GM21576 (cell line): ENCODE measurements at regions not wholly inside any gene's neighbourhood (a gene's known extent, or its start where the extent isn't known, plus 50 kb on each side); places are given as distances from the start of the nearest gene placed in this dataset.
"Not testable (repeated sequence)": the region's sequence is repeated elsewhere in the genome, so short reads cannot be mapped to it uniquely, and the experiment has no call there.

Experiments used
- ATAC-seq: cut with Tn5 transposase; IDR thresholded peaks from one replicate; pipeline ENCODE4 v1.9.1; 2021; ENCODE audit warnings: mild to moderate bottlenecking, moderate library complexity; ENCODE audit not compliant: unreplicated experiment

GRCh38 chr12:71300772-71301675, 138.6 kb upstream of the LGR5 start:
- ATAC-seq = no peak

DNA sequence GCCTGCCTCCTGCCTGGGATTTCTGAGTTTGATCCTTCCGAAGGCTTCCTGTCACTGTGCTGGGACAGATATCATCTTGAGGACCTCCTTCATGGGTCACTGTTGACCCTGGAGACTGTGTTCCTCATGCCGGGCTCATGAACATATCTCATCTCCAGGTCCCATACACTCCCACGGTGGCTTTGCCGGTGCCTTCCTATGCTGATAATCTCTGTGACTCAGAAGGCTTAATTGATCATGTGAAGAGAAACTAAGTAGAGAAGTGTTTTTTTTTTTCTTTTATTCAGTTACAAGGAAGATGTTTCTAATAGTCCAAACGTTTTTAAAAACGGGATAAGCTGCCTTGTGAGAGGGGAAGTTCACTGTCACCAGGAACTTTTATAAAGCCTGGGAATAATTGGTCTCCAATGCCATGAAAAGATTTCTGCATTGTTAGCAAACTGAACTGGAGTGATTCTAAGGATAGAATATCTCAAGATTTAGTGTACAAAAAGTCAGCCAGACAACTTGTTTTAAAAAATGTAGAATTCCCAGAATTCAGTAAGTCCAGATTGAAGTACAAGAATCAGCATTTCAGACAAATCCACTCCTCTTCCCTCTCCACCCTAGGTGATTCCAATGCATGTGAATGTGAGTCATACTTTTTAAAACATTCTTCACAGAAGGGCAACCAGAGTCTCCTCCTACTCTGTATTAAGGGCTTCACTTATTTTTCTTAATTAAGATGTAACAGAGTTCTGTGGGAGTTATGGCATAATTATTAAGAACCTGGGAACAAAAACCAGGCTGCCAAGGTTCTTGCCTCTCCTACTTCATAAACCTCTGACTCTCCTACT, 139.8 kb upstream of the LGR5 start:
- ATAC-seq = no peak

GRCh38 chr12:71297930-71298329, 140.1 kb upstream of the TSPAN8 start:
- ATAC-seq = no peak

GRCh38 chr12:71295953-71296352, 138.2 kb upstream of the TSPAN8 start:
- ATAC-seq = no peak

- ATAC-seq = no peak
Observed at GRCh38 chr12:71291746-71292145, 133.9 kb upstream of the TSPAN8 start.

- ATAC-seq = no peak
Observed at GRCh38 chr12:71283883-71284282, 126.1 kb upstream of the TSPAN8 start.

- no peak for ATAC-seq
Observed at GRCh38 chr12:71282925-71283324, 125.1 kb upstream of the TSPAN8 start.

- ATAC-seq = no peak
Observed at GRCh38 chr12:71282020-71282419, 124.2 kb upstream of the TSPAN8 start.

DNA sequence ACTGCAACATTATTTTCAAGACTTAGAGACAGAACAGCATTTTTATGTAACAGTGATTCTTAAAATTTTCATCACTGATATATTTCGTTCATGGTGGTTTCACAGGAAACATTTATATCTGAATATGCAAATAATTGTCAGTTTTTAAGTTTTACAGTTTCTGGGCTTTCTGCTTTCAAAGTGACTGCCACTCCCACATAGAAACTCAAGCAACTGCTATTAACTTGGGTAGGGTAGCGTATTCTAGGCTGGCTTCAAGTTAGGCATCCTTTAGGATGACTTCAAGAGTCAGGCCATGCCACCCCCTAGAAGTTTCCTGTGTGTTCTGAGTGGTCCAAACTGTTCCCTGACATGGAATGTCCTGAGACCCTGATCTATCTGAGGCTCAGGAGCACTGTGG, 123.6 kb upstream of the TSPAN8 start:
- no peak for ATAC-seq

DNA sequence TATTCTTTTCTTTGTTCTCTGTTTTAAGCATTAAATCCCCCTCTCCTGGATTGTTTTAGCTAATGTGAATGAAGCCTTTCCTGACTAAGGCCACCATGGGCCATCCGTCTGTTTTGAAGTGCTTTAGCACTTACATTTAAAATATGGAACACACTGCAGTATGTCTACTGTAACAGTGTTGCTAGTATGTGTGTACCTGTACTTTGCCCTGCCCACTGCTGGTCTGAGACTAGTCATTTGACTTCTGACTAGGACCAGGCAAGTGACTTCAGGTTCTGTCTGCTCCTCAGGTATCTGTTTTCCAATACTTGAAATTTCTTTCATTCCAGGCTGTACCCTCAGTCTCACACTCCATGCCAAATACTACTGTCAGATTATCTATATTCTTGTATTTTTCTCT, 120.1 kb upstream of the TSPAN8 start:
- ATAC-seq = no peak

- no peak for ATAC-seq
Observed at GRCh38 chr12:71276541-71276940, 118.7 kb upstream of the TSPAN8 start.

DNA sequence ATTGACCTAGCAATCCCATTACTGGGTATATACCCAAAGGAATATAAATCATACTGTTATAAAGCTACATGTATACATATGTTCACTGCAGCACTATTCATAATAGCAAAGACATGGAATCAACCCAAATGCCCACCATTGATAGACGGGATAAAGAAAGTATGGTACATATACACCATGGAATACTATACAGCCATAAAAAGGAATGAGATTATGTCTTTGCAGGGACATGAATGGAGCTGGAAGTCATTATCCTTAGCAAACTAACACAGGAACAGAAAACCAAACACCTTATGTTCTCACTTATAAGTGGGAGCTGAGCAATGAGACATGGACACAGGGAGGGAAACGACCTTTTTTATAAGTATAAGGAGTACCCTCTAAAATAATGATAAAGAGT, 113.0 kb upstream of the TSPAN8 start:
- not testable (repeated sequence) for ATAC-seq

DNA sequence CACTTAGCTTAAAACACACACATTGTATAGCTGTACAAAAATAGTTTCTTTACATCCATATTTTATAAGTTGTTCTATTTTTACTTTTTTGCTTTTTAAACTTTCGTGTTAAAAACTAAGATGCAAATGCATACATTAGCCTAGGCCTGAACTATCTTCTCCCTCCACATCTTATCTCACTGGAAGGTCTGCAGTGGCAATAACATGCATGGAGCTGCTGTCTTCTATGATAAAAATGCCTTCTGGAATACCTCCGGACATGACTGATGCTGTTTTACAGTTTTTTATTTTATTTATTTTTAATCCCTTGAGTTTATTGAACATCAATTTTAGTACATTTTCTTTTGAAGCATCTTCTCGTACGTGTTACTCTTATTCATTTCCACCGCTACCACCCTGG, 112.3 kb upstream of the TSPAN8 start:
- ATAC-seq = no peak

GRCh38 chr12:71269281-71269598, 111.4 kb upstream of the TSPAN8 start:
- ATAC-seq = no peak

DNA sequence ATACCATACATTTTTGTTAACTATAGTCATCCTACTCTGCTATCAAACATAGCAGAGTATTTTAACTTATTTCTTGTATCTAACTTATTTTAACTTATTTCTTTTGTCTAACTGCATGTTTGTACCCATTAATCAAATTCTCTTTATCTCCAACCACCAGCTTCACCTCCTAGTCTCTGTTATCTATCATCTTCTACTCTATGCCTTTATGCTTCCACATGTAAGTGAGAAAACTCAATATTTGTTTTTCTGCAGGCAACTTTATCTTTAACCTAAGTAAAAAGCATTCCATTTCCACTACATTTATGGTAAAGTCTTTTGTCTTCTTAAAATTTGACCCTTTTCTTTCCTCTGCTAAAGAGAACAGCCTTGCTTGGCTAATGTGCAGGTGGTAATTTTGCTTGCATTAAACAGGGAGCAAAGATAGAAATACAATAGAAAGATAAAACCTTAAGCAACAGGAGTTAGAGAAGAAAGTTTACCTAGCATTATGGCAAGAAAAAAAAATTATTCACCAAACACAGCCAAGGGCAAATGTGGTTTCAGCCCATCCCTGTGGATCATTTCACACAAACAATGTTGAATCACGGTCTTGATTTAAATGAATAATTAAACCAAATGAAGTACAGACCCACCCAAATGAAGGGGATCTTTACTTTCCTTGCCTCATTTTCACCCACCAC, 110.9 kb upstream of the TSPAN8 start:
- ATAC-seq = no peak

- ATAC-seq = no peak
Observed at GRCh38 chr12:71266606-71267005, 108.8 kb upstream of the TSPAN8 start.

GRCh38 chr12:71265731-71266130, 107.9 kb upstream of the TSPAN8 start:
- not testable (repeated sequence) for ATAC-seq

- no peak for ATAC-seq
Observed at GRCh38 chr12:71262466-71262865, 104.7 kb upstream of the TSPAN8 start.

GRCh38 chr12:71252473-71252872, 94.7 kb upstream of the TSPAN8 start:
- ATAC-seq = no peak

- ATAC-seq = no peak
Observed at GRCh38 chr12:71250166-71250565, 92.4 kb upstream of the TSPAN8 start.

GRCh38 chr12:71243370-71243769, 85.6 kb upstream of the TSPAN8 start:
- no peak for ATAC-seq

- ATAC-seq = no peak
Observed at GRCh38 chr12:71242511-71242910, 84.7 kb upstream of the TSPAN8 start.
